ENCODE measurements at regions not wholly inside any gene's neighbourhood (a gene's known extent, or its start where the extent isn't known, plus 50 kb on each side); places are given as distances from the start of the nearest gene placed in this dataset.

- no peaks in the 10 kb centered on the region for H3K9me3 ChIP-seq
- H3K4me3 ChIP-seq = no peak overlapping the region
- no peak for TF ChIP-seq CTCF (IDR thresholded peaks at IDR 0.05)
- TF ChIP-seq POLR2A (IDR thresholded peaks at IDR 0.05; ENCODE audit: low read depth) = no peak
- TF ChIP-seq POLR2AphosphoS5 (IDR thresholded peaks at IDR 0.05) = no peak
- no peak for TF ChIP-seq EP300 (IDR thresholded peaks at IDR 0.05)
- WGBS = 85% methylated on average over 4 of the region's 4 CpGs
- H3K27me3 ChIP-seq = no peaks in the 10 kb centered on the region
- DNase-seq (ENCODE audit: extremely low spot score) = no peak
- intact Hi-C loops (cut with DNase I) = no loop called here
- no peaks in the 10 kb centered on the region for H3K4me1 ChIP-seq
- H3K27ac ChIP-seq (replicated peaks in 1 of 4) = no peak overlapping the region
- no peaks in the 10 kb centered on the region for H3K36me3 ChIP-seq
Observed at GRCh38 chr7:85324145-85324799, 137.4 kb upstream of the SEMA3D start.

GRCh38 chr7:85322252-85322651, 135.4 kb upstream of the SEMA3D start:
- H3K9me3 ChIP-seq = no peaks in the 10 kb centered on the region
- no peaks in the 10 kb centered on the region for H3K27me3 ChIP-seq
- no peak for DNase-seq (ENCODE audit: extremely low spot score)
- H3K4me3 ChIP-seq = no peak overlapping the region
- no peaks in the 10 kb centered on the region for H3K36me3 ChIP-seq
- intact Hi-C loops (cut with DNase I) = no loop called here
- 77% methylated on average over 4 of the region's 4 CpGs for WGBS
- TF ChIP-seq CTCF (IDR thresholded peaks at IDR 0.05) (no peak), POLR2A (IDR thresholded peaks at IDR 0.05; ENCODE audit: low read depth) (no peak), EP300 (IDR thresholded peaks at IDR 0.05) (no peak), POLR2AphosphoS5 (IDR thresholded peaks at IDR 0.05) (no peak)
- no peak overlapping the region for H3K27ac ChIP-seq (replicated peaks in 1 of 4)
- H3K4me1 ChIP-seq = no peaks in the 10 kb centered on the region

GRCh38 chr7:85320699-85321476, 134.0 kb upstream of the SEMA3D start:
- Histone ChIP-seq H3K27me3 (no peaks in the 10 kb centered on the region), H3K9me3 (no peaks in the 10 kb centered on the region), H3K4me1 (no peaks in the 10 kb centered on the region), H3K4me3 (no peak overlapping the region), H3K27ac (replicated peaks in 1 of 4) (no peak overlapping the region), H3K36me3 (no peaks in the 10 kb centered on the region)
- WGBS = 81% methylated on average over 3 of the region's 3 CpGs
- DNase-seq (ENCODE audit: extremely low spot score) = no peak
- intact Hi-C loops (cut with DNase I) = no loop called here
- TF ChIP-seq POLR2AphosphoS5 (IDR thresholded peaks at IDR 0.05) (no peak), POLR2A (IDR thresholded peaks at IDR 0.05; ENCODE audit: low read depth) (no peak), CTCF (IDR thresholded peaks at IDR 0.05) (no peak), EP300 (IDR thresholded peaks at IDR 0.05) (no peak)

GRCh38 chr7:85316489-85316888, 129.6 kb upstream of the SEMA3D start:
- intact Hi-C loops (cut with DNase I) = no loop called here

More at GRCh38 chr7:85316489-85316888, 129.6 kb upstream of the SEMA3D start:
- WGBS = 56% methylated on average over 2 of the region's 2 CpGs
- H3K4me1 ChIP-seq = no peaks in the 10 kb centered on the region
- TF ChIP-seq POLR2A (IDR thresholded peaks at IDR 0.05; ENCODE audit: low read depth) (no peak), EP300 (IDR thresholded peaks at IDR 0.05) (no peak), CTCF (IDR thresholded peaks at IDR 0.05) (no peak), POLR2AphosphoS5 (IDR thresholded peaks at IDR 0.05) (no peak)
- H3K36me3 ChIP-seq = no peaks in the 10 kb centered on the region
- H3K9me3 ChIP-seq = no peaks in the 10 kb centered on the region
- H3K27ac ChIP-seq (replicated peaks in 1 of 4) = no peak overlapping the region
- DNase-seq (ENCODE audit: extremely low spot score) = no peak
- H3K27me3 ChIP-seq = no peaks in the 10 kb centered on the region
- no peak overlapping the region for H3K4me3 ChIP-seq

Data from esophagus muscularis mucosa (tissue), 4 donors.